H1 (cell line): ENCODE measurements at regions not wholly inside any gene's neighbourhood (a gene's known extent, or its start where the extent isn't known, plus 50 kb on each side); places are given as distances from the start of the nearest gene placed in this dataset.

Source experiments
- CTCF ChIA-PET: fragments of 300-600 bp; sonication (Branson Sonifier 250); formaldehyde crosslinking; loops from one replicate; lab custom pipeline; 2021; ENCODE audit not compliant: partially characterized antibody; lab: Charles Lee
- POLR2A ChIA-PET: fragments of 300-600 bp; sonication (Branson Sonifier 250); formaldehyde crosslinking; loops from one replicate; lab custom pipeline; 2021; ENCODE audit warnings: inconsistent platforms; ENCODE audit not compliant: partially characterized antibody; lab: Charles Lee
- DNase-seq, 2 experiments: peaks; one replicate each; pipeline versions ENCODE4 v3.0.0 to v3.0.0-alpha.2; 2010 to 2022; ENCODE audit warnings: low spot score in 2 of 2, low read depth in 1 of 2, mixed read lengths in 1 of 2
- FAIRE-seq: peaks from 2 replicates; lab custom pipeline; 2011; peaks lifted over from hg19 to GRCh38; lab: Jason Lieb, UNC
- H2AFZ ChIP-seq: 2 replicates; pipeline ENCODE4 v1.8.1; 2012; ENCODE audit warnings: low read length, inconsistent platforms
- H2AK5ac ChIP-seq: 2 replicates; pipeline ENCODE4 v1.6.1; 2013; ENCODE audit warnings: low read depth, low read length
- H2BK120ac ChIP-seq: replicated peaks from 2 replicates; pipeline ENCODE3; 2013; ENCODE audit warnings: low read depth, low read length, inconsistent platforms
- H2BK12ac ChIP-seq: 2 replicates; pipeline ENCODE4 v1.6.1; 2013; ENCODE audit warnings: low read depth, low read length
- H2BK15ac ChIP-seq: 2 replicates; pipeline ENCODE4 v1.6.1; 2013; ENCODE audit warnings: low read length
- H2BK20ac ChIP-seq: 2 replicates; pipeline ENCODE4 v1.6.1; 2013; ENCODE audit warnings: low read length
- H2BK5ac ChIP-seq: 2 replicates; pipeline ENCODE4 v1.6.1; 2013; ENCODE audit warnings: low read depth, low read length
- H3K14ac ChIP-seq: 2 replicates; pipeline ENCODE4 v1.6.1; 2013; ENCODE audit warnings: inconsistent platforms; ENCODE audit not compliant: insufficient read length
- H3K18ac ChIP-seq: 2 replicates; pipeline ENCODE4 v1.6.1; 2013; ENCODE audit warnings: low read length; ENCODE audit errors: extremely low read depth
- H3K23ac ChIP-seq: 2 replicates; pipeline ENCODE4 v1.6.1; 2013; ENCODE audit warnings: inconsistent platforms; ENCODE audit not compliant: insufficient read length
- H3K23me2 ChIP-seq: 2 replicates; pipeline ENCODE4 v1.6.1; 2013; ENCODE audit warnings: low read depth, low read length
- H3K27ac ChIP-seq: 2 replicates; pipeline ENCODE4 v1.6.1; 2011; ENCODE audit warnings: low read depth, low read length, inconsistent platforms
- H3K27me3 ChIP-seq, 4 experiments: replicated peaks in 1 of 4; 1 replicate in 1 of 4; 2 replicates in 3 of 4; pipeline versions ENCODE4 v1.6.1 to v1.8.1; 2011 to 2013; ENCODE audit warnings: low read length in 3 of 4, mild to moderate bottlenecking in 3 of 4, inconsistent platforms in 2 of 4, mixed read lengths in 2 of 4, moderate library complexity in 1 of 4; ENCODE audit not compliant: control insufficient read depth in 3 of 4, insufficient read depth in 3 of 4; ENCODE audit errors: extremely low read depth in 1 of 4
- H3K36me3 ChIP-seq, 4 experiments: 2 replicates each; pipeline versions ENCODE4 v1.6.1 to v1.8.1; 2011 to 2013; ENCODE audit warnings: mild to moderate bottlenecking in 4 of 4, low read length in 3 of 4, moderate library complexity in 2 of 4, control low read depth in 1 of 4, inconsistent platforms in 1 of 4; ENCODE audit not compliant: insufficient read depth in 4 of 4, control insufficient read depth in 2 of 4
- H3K4ac ChIP-seq: replicated peaks from 2 replicates; pipeline ENCODE3; 2013; ENCODE audit warnings: low read length, low read depth, mixed read lengths, inconsistent platforms; ENCODE audit not compliant: insufficient read length
- H3K4me1 ChIP-seq, 4 experiments: replicated peaks in 1 of 4; 1 replicate in 1 of 4; 2 replicates in 3 of 4; pipeline versions ENCODE4 v1.6.1 to v1.8.1; 2011 to 2013; ENCODE audit warnings: low read length in 3 of 4, inconsistent platforms in 2 of 4, mixed read lengths in 1 of 4; ENCODE audit not compliant: insufficient read depth in 4 of 4, control insufficient read depth in 3 of 4
- H3K4me2 ChIP-seq, 2 experiments: 2 replicates each; pipeline versions ENCODE4 v1.6.1 to v1.8.1; 2011 to 2013; ENCODE audit warnings: low read depth in 2 of 2, low read length in 2 of 2, control low read depth in 1 of 2, inconsistent platforms in 1 of 2, mild to moderate bottlenecking in 1 of 2; ENCODE audit not compliant: insufficient read depth in 1 of 2
- H3K4me3 ChIP-seq, 4 experiments: fragments of 200-600, 300-600 bp in 1 of 4; sonication (generic), shearing (Covaris generic), sonication (Bioruptor Twin) in 1 of 4; 2 replicates each; pipeline versions ENCODE4 v1.5.1 to v1.8.1; 2011 to 2016; ENCODE audit warnings: low read length in 4 of 4, low read depth in 3 of 4, control low read depth in 2 of 4, inconsistent platforms in 2 of 4, mild to moderate bottlenecking in 2 of 4, mixed read lengths in 1 of 4, moderate library complexity in 1 of 4; ENCODE audit not compliant: insufficient read depth in 2 of 4; ENCODE audit errors: extremely low read depth in 1 of 4
- H3K56ac ChIP-seq: replicated peaks from 2 replicates; pipeline ENCODE3; 2013; ENCODE audit warnings: low read depth, mild to moderate bottlenecking, mixed read lengths, low read length, inconsistent platforms; ENCODE audit not compliant: insufficient read length
- H3K79me1 ChIP-seq: 2 replicates; pipeline ENCODE4 v1.6.1; 2013; ENCODE audit warnings: low read depth, low read length, control low read depth
- H3K79me2 ChIP-seq, 2 experiments: 2 replicates each; pipeline versions ENCODE4 v1.6.1 to v1.8.1; 2012 to 2013; ENCODE audit warnings: low read length in 2 of 2, mild to moderate bottlenecking in 2 of 2, inconsistent platforms in 1 of 2; ENCODE audit not compliant: insufficient read depth in 2 of 2, control insufficient read depth in 1 of 2
- H3K9ac ChIP-seq, 4 experiments: replicated peaks in 1 of 4; 1 replicate in 1 of 4; 2 replicates in 3 of 4; pipeline versions ENCODE4 v1.6.1 to v1.8.1; 2011 to 2013; ENCODE audit warnings: low read depth in 3 of 4, low read length in 3 of 4, control low read depth in 2 of 4, mild to moderate bottlenecking in 2 of 4, moderate library complexity in 2 of 4, inconsistent platforms in 1 of 4; ENCODE audit errors: extremely low read depth in 1 of 4
- H3K9me3 ChIP-seq, 2 experiments: 2 replicates each; pipeline versions ENCODE4 v1.6.1 to v1.8.1; 2012 to 2013; ENCODE audit warnings: mild to moderate bottlenecking in 2 of 2, moderate library complexity in 2 of 2, control low read depth in 1 of 2, inconsistent platforms in 1 of 2, low read depth in 1 of 2, low read length in 1 of 2, mixed read lengths in 1 of 2; ENCODE audit not compliant: insufficient read depth in 2 of 2
- H4K20me1 ChIP-seq, 2 experiments: replicated peaks in 1 of 2; 2 replicates each; pipeline versions ENCODE3 to v1.8.1; 2011 to 2013; ENCODE audit warnings: inconsistent platforms in 2 of 2, low read length in 2 of 2, mild to moderate bottlenecking in 1 of 2; ENCODE audit not compliant: insufficient read depth in 2 of 2, control insufficient read depth in 1 of 2
- H4K5ac ChIP-seq: 2 replicates; pipeline ENCODE4 v1.6.1; 2013; ENCODE audit warnings: low read length, low read depth, mixed read lengths, inconsistent platforms; ENCODE audit not compliant: insufficient read length
- H4K8ac ChIP-seq: 2 replicates; pipeline ENCODE4 v1.8.0; 2013; ENCODE audit warnings: mild to moderate bottlenecking, moderate library complexity, low read length, inconsistent platforms; ENCODE audit not compliant: insufficient read depth; ENCODE audit errors: extremely low read depth
- H4K91ac ChIP-seq: replicated peaks from 2 replicates; pipeline ENCODE3; 2013; ENCODE audit warnings: low read length, mixed read lengths, inconsistent platforms; ENCODE audit not compliant: insufficient read length
- TEAD4 ChIP-seq: IDR thresholded peaks from 2 replicates; pipeline ENCODE4 v1.6.1; 2012; ENCODE audit warnings: low read depth, low read length, inconsistent platforms, mixed read lengths
- WGBS, 2 experiments: shearing (Covaris generic) in 1 of 2; methylation state at CpG; one replicate each; pipeline versions ENCODE4 v1.1.6 to v1.1.7; 2013 to 2015; ENCODE audit warnings: low lambda C conversion rate in 2 of 2, mixed read lengths in 2 of 2, inconsistent platforms in 1 of 2, low coverage in 1 of 2, missing lambda C conversion rate in 1 of 2; ENCODE audit not compliant: insufficient replicate concordance in 2 of 2, insufficient coverage in 1 of 2, insufficient read length in 1 of 2; ENCODE audit errors: extremely low coverage in 1 of 2, missing lambda C conversion rate in 1 of 2; 5-methylcytosine and 5-hydroxymethylcytosine counted together

- H3K18ac ChIP-seq: no peak overlapping the region
- CTCF ChIA-PET: interaction anchor here (1.3 kb wide), 1 partner anchor 10 kb away, joined by 5 read pairs; no protein-coding TSS in a partner anchor
- no peak overlapping the region for H3K4me3 ChIP-seq
- H4K91ac ChIP-seq: no peak overlapping the region
- H3K36me3 ChIP-seq: no peaks in the 10 kb centered on the region
- no peak overlapping the region for H3K4me2 ChIP-seq
- H4K5ac ChIP-seq: no peak overlapping the region
- no peak overlapping the region for H2BK20ac ChIP-seq
- no peaks in the 10 kb centered on the region for H3K4me1 ChIP-seq
- H3K23me2 ChIP-seq: no peaks in the 10 kb centered on the region
- no peaks in the 10 kb centered on the region for H3K9me3 ChIP-seq
- no peak overlapping the region for H3K9ac ChIP-seq
- no peak for FAIRE-seq
- H2BK15ac ChIP-seq: no peak overlapping the region
- no peak overlapping the region for H3K4ac ChIP-seq
- H3K79me2 ChIP-seq: no peaks in the 10 kb centered on the region
- POLR2A ChIA-PET: no interaction called here
- TF ChIP-seq TEAD4: no peak
- H3K23ac ChIP-seq: no peak overlapping the region
- no peak overlapping the region for H3K14ac ChIP-seq
- H4K20me1 ChIP-seq: no peaks in the 10 kb centered on the region
- no peak overlapping the region for H3K56ac ChIP-seq
- no peak overlapping the region for H3K27ac ChIP-seq
- DNase-seq: no peak
- no peak overlapping the region for H4K8ac ChIP-seq
- no peaks in the 10 kb centered on the region for H3K79me1 ChIP-seq
- H3K27me3 ChIP-seq: no peaks in the 10 kb centered on the region
- H2AK5ac ChIP-seq: no peak overlapping the region
- no peak overlapping the region for H2BK120ac ChIP-seq
- H2BK12ac ChIP-seq: no peak overlapping the region
- no peak overlapping the region for H2AFZ ChIP-seq
- WGBS, 2 experiments: 88% methylated on average over 12 of the region's 12 CpGs; no CpG with 5 or more reads in 1 of the 2 experiments
- no peak overlapping the region for H2BK5ac ChIP-seq
Observed at GRCh38 chr3:130250982-130251381, 94.5 kb upstream of the COL6A5 start.
